DMS53 treated with DMSO at 0.1 percent for 48 hours (cell line): ENCODE measurements at regions not wholly inside any gene's neighbourhood (a gene's known extent, or its start where the extent isn't known, plus 50 kb on each side); places are given as distances from the start of the nearest gene placed in this dataset.

Source experiments
- DNase-seq: peaks from one replicate; lab custom pipeline; 2025; ENCODE audit not compliant: unreplicated experiment; lab: John Stamatoyannopoulos, UW

DNA sequence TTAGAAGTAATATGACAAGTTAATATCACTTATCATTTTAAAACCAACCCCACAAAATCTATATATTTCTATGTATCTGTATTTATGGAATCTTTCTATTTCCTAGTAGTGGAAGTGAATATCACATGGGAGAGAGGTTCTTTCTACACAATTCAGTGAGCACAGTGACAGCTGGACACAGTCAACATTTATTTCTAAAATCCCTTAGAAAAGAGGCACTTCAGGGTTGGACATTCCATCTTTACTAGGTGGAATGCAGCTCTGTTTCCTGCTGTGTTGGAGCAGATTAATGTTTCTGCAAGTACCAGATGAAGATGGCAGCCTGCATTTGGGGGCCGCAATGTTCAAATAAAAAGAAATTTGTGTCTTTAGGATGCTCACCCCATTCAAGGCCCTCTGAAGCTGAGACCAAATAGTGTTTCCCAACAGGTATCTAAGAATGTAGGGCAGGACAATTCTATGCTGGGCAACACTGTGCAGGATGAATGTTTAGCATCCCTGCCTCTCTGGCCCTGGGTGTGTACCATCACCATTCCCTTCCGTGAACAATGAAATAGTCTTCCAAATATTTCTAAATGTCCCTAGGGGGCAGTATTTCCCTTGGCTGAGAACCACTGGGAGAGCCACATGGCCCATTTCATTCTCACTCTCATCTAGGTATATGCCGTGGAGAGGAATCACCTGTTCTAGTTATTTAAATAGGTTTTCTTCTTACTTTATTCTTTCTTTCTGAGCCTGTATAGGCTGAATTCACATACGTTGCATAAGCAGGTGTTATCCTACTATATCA, 394.8 kb downstream of the PRDM2 start:
- DNase-seq = no peak

GRCh38 chr1:14098294-14098913, 398.4 kb downstream of the PRDM2 start:
- DNase-seq = no peak

DNA sequence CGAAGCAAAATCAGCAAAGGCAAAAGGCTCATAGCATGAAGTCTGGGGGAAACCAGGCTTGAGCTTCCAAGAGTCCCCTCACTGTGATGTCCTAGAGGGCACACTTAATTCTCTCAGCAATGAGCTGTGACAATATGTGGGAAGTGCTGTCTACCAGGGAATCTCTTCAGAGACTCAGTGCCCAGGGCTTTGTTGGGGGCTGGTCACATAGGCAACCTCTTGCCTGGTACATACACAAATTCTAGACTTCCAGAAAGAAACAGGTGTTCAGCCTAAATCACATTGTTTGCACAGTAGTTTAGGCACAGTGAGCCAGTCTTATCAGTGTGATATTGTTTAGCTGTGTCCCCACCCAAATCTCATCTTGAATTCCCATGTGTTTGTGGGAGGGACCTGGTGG, 400.5 kb downstream of the PRDM2 start:
- DNase-seq = no peak

GRCh38 chr1:14100919-14101318, 400.9 kb downstream of the PRDM2 start:
- DNase-seq = no peak

- DNase-seq = no peak
Observed at GRCh38 chr1:14102180-14102579, 402.2 kb downstream of the PRDM2 start.

DNA sequence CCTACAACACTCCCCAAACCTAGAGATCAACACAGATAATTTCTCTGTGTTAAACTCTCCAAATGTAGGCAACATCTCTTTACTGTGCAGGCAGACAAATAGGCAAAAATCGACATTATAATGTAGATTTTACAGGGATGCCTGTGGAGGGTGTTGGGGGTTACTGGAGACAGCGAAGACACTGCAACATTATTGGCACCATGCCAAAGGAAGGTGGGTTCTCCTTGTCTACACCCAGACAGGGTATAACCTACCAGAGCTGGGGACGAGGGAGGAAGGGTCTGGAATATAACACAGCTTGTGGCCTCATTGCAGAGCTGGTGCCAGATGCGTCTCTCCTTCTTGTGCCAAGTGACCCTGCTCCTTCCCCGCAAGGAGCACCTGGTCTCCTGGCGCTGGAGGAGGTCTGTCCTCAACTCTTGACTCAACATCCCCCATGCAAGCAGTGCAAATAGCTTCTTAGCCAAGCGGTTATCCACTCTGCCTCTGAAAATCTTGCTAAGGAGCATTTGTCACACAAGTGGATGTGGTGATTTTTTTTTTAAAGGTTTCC, 404.0 kb downstream of the PRDM2 start:
- DNase-seq = no peak

GRCh38 chr1:14106126-14106525, 406.1 kb downstream of the PRDM2 start:
- no peak for DNase-seq

DNA sequence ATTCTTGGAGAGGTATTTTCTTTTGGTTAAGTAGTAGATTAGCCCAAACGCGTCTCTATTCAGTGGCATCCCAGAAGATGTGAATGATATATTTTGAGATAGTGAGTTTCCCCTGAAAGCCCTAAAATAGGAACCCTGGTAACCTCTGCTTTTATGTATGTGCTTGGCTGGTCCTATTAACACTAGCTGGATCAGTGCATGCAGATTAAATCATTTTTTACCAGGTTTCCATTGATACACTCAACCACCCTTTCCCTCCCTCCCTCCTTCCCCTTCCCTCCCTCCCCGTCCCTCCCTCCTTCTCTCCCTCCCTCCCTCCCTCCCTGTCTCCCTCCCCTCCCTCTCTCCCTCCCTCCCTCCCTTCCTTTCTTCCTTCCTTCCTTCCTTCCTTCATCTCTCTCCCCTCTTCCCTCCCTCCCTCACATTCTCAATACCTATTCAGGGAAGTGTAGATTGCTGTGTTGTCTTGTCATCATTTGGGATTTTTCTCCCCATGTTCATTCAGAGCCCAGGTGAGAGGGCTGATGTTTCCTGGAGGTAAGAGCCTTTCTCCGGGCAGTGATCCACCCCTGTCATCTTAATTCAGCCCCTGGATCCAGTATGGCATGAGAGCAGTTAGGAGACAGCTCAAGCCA, 406.8 kb downstream of the PRDM2 start:
- DNase-seq = no peak

DNA sequence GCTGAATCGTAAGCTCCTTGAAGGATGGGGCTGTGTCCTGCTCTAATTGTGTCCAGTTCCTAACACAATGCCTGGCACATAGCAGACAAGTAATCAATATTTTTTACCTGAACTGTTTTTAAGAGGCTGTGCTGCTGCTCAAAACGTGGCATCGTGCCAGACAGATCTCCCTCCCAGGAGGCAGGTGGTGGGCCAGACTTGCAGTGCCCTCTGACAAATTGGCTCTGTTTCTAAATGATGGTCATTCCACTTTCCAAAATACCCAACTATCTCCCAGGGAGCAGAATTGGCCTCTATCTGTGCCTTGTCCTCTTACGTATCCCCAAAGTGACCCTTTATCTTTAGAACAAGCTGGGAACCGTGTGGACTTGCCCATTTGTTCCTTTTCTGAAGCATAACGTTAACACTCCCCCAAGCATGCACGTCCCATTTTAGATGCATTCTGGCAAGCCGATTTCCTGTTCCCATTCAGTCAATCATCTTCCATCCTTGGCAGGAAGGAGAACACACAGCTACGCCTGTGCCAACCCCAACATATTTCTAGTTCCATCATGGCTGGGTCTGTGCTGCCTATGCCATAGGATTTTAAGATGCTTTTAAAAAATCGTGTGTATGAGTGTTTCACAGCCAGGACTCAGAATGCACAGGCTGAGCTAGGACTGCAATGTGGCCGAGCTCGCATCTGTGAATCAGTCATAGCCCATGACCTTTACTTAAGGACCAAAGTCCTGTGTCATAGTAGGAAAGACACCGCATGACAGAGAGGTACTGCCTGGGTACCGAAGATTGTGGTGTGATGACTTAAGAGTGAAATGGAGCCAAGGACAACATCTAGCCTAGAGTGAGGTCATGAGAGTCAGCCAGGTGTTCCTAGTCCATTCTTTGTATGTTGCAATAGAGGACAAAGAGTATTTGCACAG, 408.6 kb downstream of the PRDM2 start:
- DNase-seq = no peak

DNA sequence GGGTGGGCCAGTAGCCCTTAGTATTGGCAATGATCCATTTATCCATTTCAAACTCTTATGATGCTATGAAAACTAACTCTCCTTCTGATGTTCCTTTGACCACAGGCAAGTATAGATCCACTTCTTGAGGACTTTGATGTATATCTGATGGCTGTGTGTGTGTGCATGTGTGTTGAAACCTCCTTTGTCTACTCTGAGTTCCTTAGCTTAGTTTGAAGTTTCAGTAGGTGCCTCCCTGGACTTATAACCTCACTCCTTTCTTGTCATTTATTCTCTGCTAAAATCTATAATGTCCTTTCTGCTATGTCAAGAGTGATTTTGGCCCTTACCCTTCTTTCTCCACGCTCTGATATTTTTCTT, 409.3 kb downstream of the PRDM2 start:
- no peak for DNase-seq

GRCh38 chr1:14110040-14110439, 410.1 kb downstream of the PRDM2 start:
- no peak for DNase-seq

- no peak for DNase-seq
Observed at GRCh38 chr1:14111121-14111520, 411.1 kb downstream of the PRDM2 start.

DNA sequence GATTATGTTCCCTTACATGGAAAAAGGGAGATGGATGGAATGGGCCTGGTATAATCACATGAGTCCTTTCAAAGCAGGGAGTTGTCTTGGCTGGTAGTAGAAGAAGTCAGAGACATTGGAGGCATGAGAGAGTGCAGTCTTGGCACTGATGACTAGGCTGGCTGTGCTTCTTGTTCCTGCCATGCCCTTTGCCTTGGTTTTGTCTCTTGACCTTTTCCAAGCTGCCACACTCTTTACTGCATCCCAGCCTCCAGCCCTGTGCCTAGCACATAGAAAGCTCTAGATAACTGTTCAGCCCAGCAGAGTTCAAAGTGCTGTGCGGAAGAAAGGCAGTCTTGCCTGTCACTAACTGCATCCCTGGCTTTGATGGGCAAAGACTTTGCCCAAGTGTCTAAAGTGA, 412.6 kb downstream of the PRDM2 start:
- no peak for DNase-seq

DNA sequence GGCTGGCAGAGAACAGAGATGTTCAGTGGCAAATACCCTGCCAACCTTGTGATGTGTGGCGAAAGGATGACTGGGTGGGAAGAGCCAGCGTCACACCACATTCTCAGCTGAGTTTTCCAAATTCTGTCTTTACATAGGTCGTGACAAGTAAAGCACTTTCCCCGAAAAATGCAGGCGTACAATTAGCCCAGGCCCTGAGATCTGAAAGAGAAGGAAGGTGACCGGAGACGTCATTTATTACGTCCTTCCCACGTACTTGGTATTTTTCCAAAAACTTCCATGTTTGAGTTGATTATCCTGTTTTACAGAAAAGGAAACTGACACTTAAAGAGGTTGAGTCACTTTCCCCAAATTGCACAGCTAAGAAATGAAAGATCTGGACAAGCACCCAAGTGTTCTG, 413.3 kb downstream of the PRDM2 start:
- DNase-seq = no peak

DNA sequence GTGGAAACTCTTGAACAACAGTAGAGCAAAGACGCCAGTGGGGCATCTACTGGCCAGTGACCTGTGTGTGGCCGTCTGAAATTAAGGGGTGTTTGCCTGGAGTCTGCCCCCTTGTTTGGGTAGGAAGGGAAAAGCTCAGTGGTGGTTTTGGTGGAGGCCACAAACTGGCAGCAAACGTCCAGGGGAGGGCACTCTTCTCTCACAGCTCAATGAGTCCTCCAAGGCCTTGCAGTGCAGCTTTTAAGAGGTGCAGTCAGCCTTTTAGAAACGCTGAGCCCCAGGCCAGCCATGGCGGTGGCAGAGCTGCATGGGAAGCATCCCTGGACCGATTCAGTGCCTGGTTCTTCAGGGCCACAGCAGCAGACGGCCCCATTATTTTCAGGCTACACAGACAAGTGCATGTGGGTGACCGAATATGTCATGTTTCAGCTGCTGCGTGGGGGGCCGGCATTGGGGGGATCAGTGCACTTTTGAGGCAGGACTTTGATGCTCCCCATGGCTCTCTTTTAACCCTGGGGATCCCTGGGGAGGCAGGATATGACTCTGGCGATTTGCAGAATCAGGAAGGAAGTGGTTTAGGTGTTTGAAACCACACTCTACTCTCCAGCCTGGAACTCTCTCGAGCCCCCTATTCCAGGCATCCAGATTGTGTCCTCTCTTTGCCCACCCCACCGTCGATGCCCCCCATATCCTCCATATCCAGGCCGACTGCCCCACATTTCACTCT, 414.0 kb downstream of the PRDM2 start:
- no peak for DNase-seq

DNA sequence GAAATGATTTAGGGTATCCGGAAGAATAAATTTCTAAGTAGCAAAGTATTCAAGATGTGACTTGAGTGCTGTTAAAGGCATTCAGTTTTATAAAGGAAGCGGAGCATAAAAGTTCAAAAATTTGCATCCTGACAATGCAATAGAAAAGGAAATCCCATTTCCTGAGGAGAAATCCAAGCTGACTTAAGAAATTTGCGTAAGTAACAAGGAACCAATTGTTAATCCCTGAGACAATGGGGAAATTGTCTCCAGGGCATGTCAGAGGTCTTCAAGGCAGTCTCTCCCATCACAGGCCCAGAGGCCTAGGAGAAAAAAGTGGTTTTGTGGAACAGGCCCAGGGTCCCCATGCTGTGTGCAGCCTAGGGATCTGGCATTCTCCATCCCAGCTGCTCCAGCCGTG, 416.0 kb downstream of the PRDM2 start:
- no peak for DNase-seq

DNA sequence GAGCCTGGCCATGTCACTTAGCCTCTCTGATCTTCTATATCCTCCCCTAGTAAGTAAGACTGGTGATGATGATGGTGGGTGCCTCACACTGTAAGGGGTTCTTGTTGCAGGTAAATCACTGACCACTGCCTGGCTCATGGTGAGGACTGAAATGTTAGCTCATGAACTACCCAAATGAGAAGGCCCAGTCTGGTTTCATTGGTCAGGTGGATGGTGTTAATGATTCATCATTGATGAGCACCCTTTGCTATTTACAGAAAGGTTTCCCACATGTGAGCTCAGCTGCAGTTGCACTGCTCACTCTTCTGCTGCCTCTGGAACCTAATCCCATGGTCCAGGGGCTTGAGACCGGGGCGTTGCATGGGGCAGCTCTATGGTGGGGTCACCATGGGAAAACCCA, 417.7 kb downstream of the PRDM2 start:
- no peak for DNase-seq

- no peak for DNase-seq
Observed at GRCh38 chr1:14118691-14119485, 418.9 kb downstream of the PRDM2 start.

DNA sequence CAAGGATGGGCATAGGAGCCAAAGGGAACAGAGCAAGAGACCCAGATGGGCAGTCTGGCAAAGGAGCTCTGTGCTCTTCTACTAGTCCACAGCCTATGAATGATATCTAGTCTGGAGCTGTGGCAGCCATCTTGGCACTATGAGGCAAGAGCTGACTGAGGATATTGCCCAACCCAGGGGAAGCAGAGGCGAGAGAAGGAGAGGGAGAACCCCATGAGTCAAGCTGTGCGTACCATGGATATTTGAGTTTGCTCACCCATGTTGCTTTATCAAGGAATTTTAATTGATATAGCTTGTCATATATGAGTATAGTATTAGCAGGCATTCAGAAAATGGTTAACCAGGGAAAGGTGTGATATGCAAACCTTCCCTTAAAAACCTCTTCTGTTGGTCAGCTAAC, 420.9 kb downstream of the PRDM2 start:
- DNase-seq = no peak

- no peak for DNase-seq
Observed at GRCh38 chr1:14128096-14128495, 428.1 kb downstream of the PRDM2 start.
